Right lobe of liver (tissue), 6 donors: ENCODE measurements at regions not wholly inside any gene's neighbourhood (a gene's known extent, or its start where the extent isn't known, plus 50 kb on each side); places are given as distances from the start of the nearest gene placed in this dataset.

ENCODE experiments used
- ATAC-seq, 4 donors: fragments of 200-7000 bp; cut with Tn5 transposase; one replicate each; pipeline ENCODE4 v1.9.1; 2020; ENCODE audit warnings: mild to moderate bottlenecking in 4 of 4, moderate library complexity in 4 of 4
- DNase-seq, 3 donors: peaks; one replicate each; pipeline ENCODE4 v3.0.0-alpha.2; 2020
- H3K27ac ChIP-seq, 3 donors: fragments of 200-600 bp; one replicate each; pipeline ENCODE4 v1.8.0; 2022
- H3K27me3 ChIP-seq, 2 donors: fragments of 200-600 bp; one replicate each; pipeline ENCODE4 v1.8.0; 2022
- H3K36me3 ChIP-seq, 4 donors: fragments of 200-600 bp; sonication (generic) in 1 of 4; one replicate each; pipeline versions ENCODE4 v1.5.1 to v1.8.0; 2017 to 2022; ENCODE audit warnings: control low read depth in 1 of 4
- H3K4me1 ChIP-seq, 4 donors: fragments of 200-600 bp; sonication (generic) in 1 of 4; one replicate each; pipeline versions ENCODE4 v1.5.1 to v1.8.0; 2017 to 2022; ENCODE audit warnings: control low read depth in 1 of 4
- H3K4me3 ChIP-seq, 3 donors: fragments of 200-600 bp; one replicate each; pipeline ENCODE4 v1.8.0; 2022
- H3K9me3 ChIP-seq, 4 donors: fragments of 200-600 bp; sonication (generic) in 1 of 4; one replicate each; pipeline versions ENCODE4 v1.5.1 to v1.8.0; 2017 to 2022; ENCODE audit warnings: control low read depth in 1 of 4
- POLR2A ChIP-seq: fragments of 450-650 bp; IDR thresholded peaks from one replicate; pipeline ENCODE4 v1.6.1; 2017; ENCODE audit warnings: antibody characterized with exemption, mild to moderate bottlenecking
- WGBS: methylation state at CpG from one replicate; pipeline ENCODE4 v1.1.6; 2018; ENCODE audit warnings: low coverage, low lambda C conversion rate; ENCODE audit not compliant: insufficient coverage; ENCODE audit errors: missing lambda C conversion rate; 5-methylcytosine and 5-hydroxymethylcytosine counted together
- intact Hi-C, 2 donors: fragments of 100-400 bp; cut with DNase I; formaldehyde crosslinking; loops; one replicate each; pipeline versions ENCODE4 v1.11.2 to v1.14.1; 2022
- TF ChIP-seq, protein P1 (sequence below), 4 donors: fragments of 200-600 bp in 3 of 4; fragments of 450-650 bp in 1 of 4; IDR thresholded peaks; one replicate each; pipeline versions ENCODE4 v1.5.1 to v1.8.0; 2016 to 2022; ENCODE audit warnings: antibody characterized with exemption in 4 of 4, mild to moderate bottlenecking in 2 of 4
- donor health status: DM: no; HTN: yes; CAD: no.
- donor health status: DM: no; HTN: no; CAD: no.
- donor health status: DM: no; HTN: no; CAD: no.
- donor health status: DM: no; HTN: yes; CAD: no.
- donor health status: DM: no; HTN: yes; CAD: no.

DNA sequence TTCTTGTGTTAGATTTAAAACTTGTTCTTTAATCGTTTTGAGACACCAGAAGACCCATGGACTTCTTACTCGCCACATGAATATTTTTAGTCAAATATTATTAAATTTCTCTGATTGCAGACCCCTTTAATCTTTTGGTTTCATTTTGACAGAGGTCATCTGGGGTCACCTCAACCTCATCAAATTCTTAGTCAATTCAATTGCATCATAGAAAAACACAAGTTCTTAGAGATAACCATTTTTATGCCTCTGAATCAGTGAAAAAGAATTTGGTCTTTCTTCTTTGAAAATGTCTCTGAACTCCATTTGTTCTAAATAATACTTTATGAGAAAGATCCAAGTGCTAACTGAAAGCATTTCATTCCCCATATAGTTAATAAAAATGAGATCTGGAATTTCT is 55.2 kb upstream of the CBLN4 start:
- 45% methylated on average over 2 of the region's 2 CpGs for WGBS
- TF ChIP-seq POLR2A = no peak
- TF ChIP-seq, protein P1, sequence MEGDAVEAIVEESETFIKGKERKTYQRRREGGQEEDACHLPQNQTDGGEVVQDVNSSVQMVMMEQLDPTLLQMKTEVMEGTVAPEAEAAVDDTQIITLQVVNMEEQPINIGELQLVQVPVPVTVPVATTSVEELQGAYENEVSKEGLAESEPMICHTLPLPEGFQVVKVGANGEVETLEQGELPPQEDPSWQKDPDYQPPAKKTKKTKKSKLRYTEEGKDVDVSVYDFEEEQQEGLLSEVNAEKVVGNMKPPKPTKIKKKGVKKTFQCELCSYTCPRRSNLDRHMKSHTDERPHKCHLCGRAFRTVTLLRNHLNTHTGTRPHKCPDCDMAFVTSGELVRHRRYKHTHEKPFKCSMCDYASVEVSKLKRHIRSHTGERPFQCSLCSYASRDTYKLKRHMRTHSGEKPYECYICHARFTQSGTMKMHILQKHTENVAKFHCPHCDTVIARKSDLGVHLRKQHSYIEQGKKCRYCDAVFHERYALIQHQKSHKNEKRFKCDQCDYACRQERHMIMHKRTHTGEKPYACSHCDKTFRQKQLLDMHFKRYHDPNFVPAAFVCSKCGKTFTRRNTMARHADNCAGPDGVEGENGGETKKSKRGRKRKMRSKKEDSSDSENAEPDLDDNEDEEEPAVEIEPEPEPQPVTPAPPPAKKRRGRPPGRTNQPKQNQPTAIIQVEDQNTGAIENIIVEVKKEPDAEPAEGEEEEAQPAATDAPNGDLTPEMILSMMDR (IDR thresholded peaks at IDR 0.05) = no peak
- intact Hi-C loops = no loop called here
- Histone ChIP-seq H3K36me3 (no peaks in the 10 kb centered on the region), H3K9me3 (no peaks in the 10 kb centered on the region), H3K4me1 (no peaks in the 10 kb centered on the region), H3K27me3 (no peaks in the 10 kb centered on the region), H3K4me3 (no peak overlapping the region), H3K27ac (no peak overlapping the region)
- no peak for ATAC-seq
- DNase-seq = no peak

DNA sequence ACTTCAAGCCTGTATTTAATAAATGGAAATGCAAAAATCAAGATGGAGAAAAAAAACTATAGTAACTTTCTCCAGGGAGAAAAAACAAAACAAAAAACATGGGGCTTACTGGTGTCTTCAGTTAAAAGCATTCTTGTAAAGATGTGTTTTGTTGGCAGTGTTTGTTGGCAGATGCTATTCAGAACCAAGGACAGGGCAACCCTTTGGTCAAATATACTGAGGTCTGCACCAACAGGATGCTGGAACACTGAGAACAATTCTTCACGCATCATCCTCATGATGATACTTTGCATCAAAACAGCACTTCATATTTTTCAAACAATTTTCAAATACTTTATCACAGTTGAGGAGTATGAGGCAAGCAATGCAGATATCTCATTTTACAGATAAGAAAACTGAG is 63.7 kb upstream of the CBLN4 start:
- no peak overlapping the region for H3K27ac ChIP-seq
- H3K4me1 ChIP-seq = peaks cover 0 to 14% (median 0%) of the 10 kb centered on the region in 4 donors
- TF ChIP-seq, protein P1 (IDR thresholded peaks at IDR 0.05) = no peak
- TF ChIP-seq POLR2A = no peak
- no peaks in the 10 kb centered on the region for H3K9me3 ChIP-seq
- intact Hi-C loops = no loop called here
- ATAC-seq (no peak), DNase-seq (no peak)
- no peaks in the 10 kb centered on the region for H3K27me3 ChIP-seq
- H3K4me3 ChIP-seq = no peak overlapping the region
- H3K36me3 ChIP-seq = no peaks in the 10 kb centered on the region
- WGBS = 25% methylated on average over 1 of the region's 1 CpG

DNA sequence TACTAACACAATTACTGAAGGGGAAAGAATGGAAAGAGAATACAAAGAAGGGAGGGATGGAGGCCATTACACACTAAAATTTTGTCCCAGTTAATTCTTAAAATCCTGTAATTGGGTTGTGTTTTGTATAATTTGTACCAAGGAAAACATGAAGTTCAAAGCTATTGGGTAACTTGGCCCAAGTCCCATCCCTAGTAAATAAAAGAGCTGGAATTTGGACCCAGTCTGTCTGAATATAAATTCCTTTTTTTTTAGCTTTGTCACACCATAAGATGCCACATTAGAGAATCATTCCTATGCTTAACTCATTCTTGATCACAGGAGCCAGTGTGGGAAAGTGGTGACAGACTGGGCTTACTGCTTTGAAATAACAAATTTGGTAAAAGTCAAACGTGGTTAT is 66.8 kb upstream of the CBLN4 start:
- H3K36me3 ChIP-seq = no peaks in the 10 kb centered on the region
- DNase-seq (no peak), ATAC-seq (peak; percentile 48 to 85 (median 79))
- intact Hi-C loops = no loop called here
- H3K4me3 ChIP-seq = no peak overlapping the region
- H3K9me3 ChIP-seq = no peaks in the 10 kb centered on the region
- H3K4me1 ChIP-seq = peaks cover 0 to 14% (median 0%) of the 10 kb centered on the region in 4 donors
- peak overlapping the region in 1 of 3 donors; percentile 1 for H3K27ac ChIP-seq
- WGBS = 31% methylated on average over 1 of the region's 1 CpG
- no peak for TF ChIP-seq POLR2A
- TF ChIP-seq, protein P1 (IDR thresholded peaks at IDR 0.05) = no peak
- H3K27me3 ChIP-seq = no peaks in the 10 kb centered on the region

DNA sequence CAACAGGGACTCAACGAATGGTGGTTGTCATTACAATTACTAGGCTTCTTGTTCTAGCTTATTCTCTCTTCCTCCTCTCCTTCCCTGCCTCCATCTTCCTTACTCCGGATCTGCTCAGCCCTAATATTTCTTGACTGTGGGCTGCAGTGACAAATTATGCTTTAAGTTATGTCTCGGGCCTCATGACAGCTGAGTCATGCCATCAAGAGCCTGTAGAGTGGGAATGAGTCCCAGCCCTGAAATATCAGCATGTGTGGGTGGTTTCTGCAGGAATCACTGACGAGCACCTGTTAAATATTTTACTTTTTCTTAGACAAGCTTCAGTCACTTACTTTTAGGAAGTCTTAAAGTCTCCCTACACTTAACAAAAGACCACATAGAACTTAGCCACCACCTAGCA is 83.1 kb upstream of the CBLN4 start:
- Histone ChIP-seq H3K27me3 (no peaks in the 10 kb centered on the region), H3K4me1 (no peaks in the 10 kb centered on the region), H3K4me3 (no peak overlapping the region), H3K27ac (no peak overlapping the region), H3K9me3 (no peaks in the 10 kb centered on the region), H3K36me3 (no peaks in the 10 kb centered on the region)
- no peak for DNase-seq
- intact Hi-C loops = no loop called here
- TF ChIP-seq, protein P1 (IDR thresholded peaks at IDR 0.05) = no peak
- TF ChIP-seq POLR2A = no peak
- no peak for ATAC-seq
- WGBS = 36% methylated on average over 4 of the region's 4 CpGs

DNA sequence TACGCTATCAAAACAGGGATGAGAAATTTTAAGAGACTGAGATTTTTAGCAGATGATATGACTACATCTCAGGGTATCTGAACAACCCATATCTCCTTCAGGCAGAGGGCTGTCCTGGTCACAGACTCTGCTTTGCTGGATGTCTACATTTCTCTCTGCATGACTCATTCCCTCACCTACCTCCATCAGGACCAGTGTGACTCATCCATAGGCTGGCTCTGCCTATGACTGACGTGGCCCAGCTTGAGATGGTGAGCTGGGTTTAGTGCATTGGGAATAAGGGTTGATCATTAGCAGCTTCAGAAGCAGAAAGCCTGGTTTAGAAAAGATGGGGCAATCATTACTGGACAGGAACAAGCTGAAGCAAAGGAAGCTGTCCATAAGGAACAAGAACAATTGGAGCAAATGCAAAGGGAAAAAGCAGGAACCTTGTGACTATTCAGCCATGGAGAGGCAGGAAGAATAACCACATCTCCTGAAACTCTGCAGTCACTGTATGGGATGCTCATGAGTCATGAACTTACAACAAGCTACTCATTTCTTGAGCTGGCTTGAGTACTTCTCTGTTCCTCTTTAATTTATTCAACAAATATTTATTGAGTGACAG is 86.4 kb upstream of the CBLN4 start:
- intact Hi-C loops = no loop called here
- H3K9me3 ChIP-seq = no peaks in the 10 kb centered on the region
- no peak overlapping the region for H3K4me3 ChIP-seq
- ATAC-seq (no peak), DNase-seq (no peak)
- TF ChIP-seq, protein P1 (IDR thresholded peaks at IDR 0.05) = no peak
- no peak for TF ChIP-seq POLR2A
- H3K27ac ChIP-seq = no peak overlapping the region
- WGBS = 47% methylated on average over 2 of the region's 2 CpGs
- no peaks in the 10 kb centered on the region for H3K4me1 ChIP-seq
- H3K27me3 ChIP-seq = no peaks in the 10 kb centered on the region
- H3K36me3 ChIP-seq = no peaks in the 10 kb centered on the region
